ENCODE measurements at regions not wholly inside any gene's neighbourhood (a gene's known extent, or its start where the extent isn't known, plus 50 kb on each side); places are given as distances from the start of the nearest gene placed in this dataset.

- intact Hi-C loops (cut with DNase I; ENCODE audit: low total_unique reads): no loop called here
- H3K4me3 ChIP-seq (ENCODE audit: low read depth, poor library complexity, severe bottlenecking): no peak overlapping the region
- no peak for TF ChIP-seq CTCF (IDR thresholded peaks at IDR 0.05)
- no peak for TF ChIP-seq POLR2A (IDR thresholded peaks at IDR 0.05)
- DNase-seq (ENCODE audit: low spot score in 2 of 2): no peak
These were observed 715.5 kb upstream of the RAB6C start for GRCh38 chr2:129263939-129264338.

- no peak for TF ChIP-seq POLR2A (IDR thresholded peaks at IDR 0.05)
- TF ChIP-seq CTCF (IDR thresholded peaks at IDR 0.05): no peak
- H3K4me3 ChIP-seq (ENCODE audit: low read depth, poor library complexity, severe bottlenecking): no peak overlapping the region
- intact Hi-C loops (cut with DNase I; ENCODE audit: low total_unique reads): no loop called here
- no peak for DNase-seq (ENCODE audit: low spot score in 2 of 2)
These were observed 711.9 kb upstream of the RAB6C start for GRCh38 chr2:129267559-129267958.

GRCh38 chr2:129273266-129274037 lies 706.0 kb upstream of the RAB6C start:
- H3K4me3 ChIP-seq (ENCODE audit: low read depth, poor library complexity, severe bottlenecking): no peak overlapping the region
- no peak for TF ChIP-seq CTCF (IDR thresholded peaks at IDR 0.05)
- TF ChIP-seq POLR2A (IDR thresholded peaks at IDR 0.05): no peak
- intact Hi-C loops (cut with DNase I; ENCODE audit: low total_unique reads): no loop called here
- no peak for DNase-seq (ENCODE audit: low spot score in 2 of 2)
- WGBS, 2 donors: 84 to 88% methylated on average over 8 of the region's 8 CpGs

- intact Hi-C loops (cut with DNase I; ENCODE audit: low total_unique reads): no loop called here
- WGBS, 2 donors: 50 to 94% methylated on average over 2 of the region's 2 CpGs
- no peak for TF ChIP-seq CTCF (IDR thresholded peaks at IDR 0.05)
- no peak for TF ChIP-seq POLR2A (IDR thresholded peaks at IDR 0.05)
- DNase-seq (ENCODE audit: low spot score in 2 of 2): no peak
- H3K4me3 ChIP-seq (ENCODE audit: low read depth, poor library complexity, severe bottlenecking): no peak overlapping the region
These were observed 705.4 kb upstream of the RAB6C start for GRCh38 chr2:129274038-129274415.

DNA sequence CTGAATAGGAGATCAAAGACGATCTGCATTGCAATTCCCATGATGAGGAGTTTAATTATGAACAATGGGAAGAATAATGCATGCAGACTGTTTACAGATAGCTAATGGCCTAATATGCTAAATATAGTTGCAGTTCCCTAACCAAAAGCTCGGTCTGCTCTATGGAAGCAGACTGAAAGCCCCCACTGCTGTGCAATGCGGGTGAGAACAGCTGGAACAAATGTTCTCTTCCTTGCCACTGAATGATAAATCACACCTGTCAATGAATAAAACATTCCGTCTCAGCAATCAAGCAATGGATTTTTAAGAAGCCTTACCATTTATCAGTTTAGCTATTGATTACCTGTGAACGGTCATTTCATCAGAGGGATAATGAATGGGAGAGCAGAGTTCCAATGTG lies 704.5 kb upstream of the RAB6C start:
- TF ChIP-seq CTCF (IDR thresholded peaks at IDR 0.05) (no peak), POLR2A (IDR thresholded peaks at IDR 0.05) (no peak)
- H3K4me3 ChIP-seq (ENCODE audit: low read depth, poor library complexity, severe bottlenecking): no peak overlapping the region
- DNase-seq (ENCODE audit: low spot score in 2 of 2): no peak
- intact Hi-C loops (cut with DNase I; ENCODE audit: low total_unique reads): no loop called here
- 69 to 72% methylated on average over 5 of the region's 5 CpGs for WGBS, 2 donors

DNA sequence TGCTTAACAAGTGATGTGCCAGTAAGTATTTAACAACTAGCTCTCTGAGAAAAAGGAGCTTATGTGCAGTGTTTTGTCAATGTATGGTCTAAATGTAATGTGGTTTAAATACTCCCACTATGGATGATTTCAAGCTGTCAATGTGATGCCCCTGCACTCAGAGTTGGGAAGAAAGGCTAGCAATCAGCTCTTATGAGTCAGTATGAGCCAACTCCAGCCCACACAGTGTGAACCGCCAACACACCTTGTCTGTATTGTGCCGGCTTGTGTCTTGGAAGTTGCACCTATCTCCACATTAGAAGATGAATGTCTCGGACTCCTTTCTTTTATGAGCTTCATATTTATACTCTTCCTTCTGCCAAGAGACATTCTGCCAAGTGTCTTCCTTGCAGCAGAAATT lies 703.8 kb upstream of the RAB6C start:
- WGBS, 2 donors: 48 to 67% methylated on average over 3 of the region's 3 CpGs

More for the DNA sequence above, 703.8 kb upstream of the RAB6C start:
- intact Hi-C loops (cut with DNase I; ENCODE audit: low total_unique reads): no loop called here
- H3K4me3 ChIP-seq (ENCODE audit: low read depth, poor library complexity, severe bottlenecking): no peak overlapping the region
- DNase-seq (ENCODE audit: low spot score in 2 of 2): no peak
- no peak for TF ChIP-seq CTCF (IDR thresholded peaks at IDR 0.05)
- TF ChIP-seq POLR2A (IDR thresholded peaks at IDR 0.05): no peak

Data from lower leg skin (tissue), 4 donors.